Stimulated activated CD4-positive, alpha-beta T cell treated with anti-CD3 and anti-CD28 coated beads, TNF-alpha, amount 100 ng/mL, for 4 hours (primary cell): ENCODE measurements at regions not wholly inside any gene's neighbourhood (a gene's known extent, or its start where the extent isn't known, plus 50 kb on each side); places are given as distances from the start of the nearest gene placed in this dataset.
"Not testable (repeated sequence)": the region's sequence is repeated elsewhere in the genome, so short reads cannot be mapped to it uniquely, and the experiment has no call there.

Experiments
- DNase-seq, 3 experiments: peaks; one replicate each; pipeline ENCODE4 v3.0.0-alpha.2; 2020; ENCODE audit warnings: low read depth in 3 of 3

DNA sequence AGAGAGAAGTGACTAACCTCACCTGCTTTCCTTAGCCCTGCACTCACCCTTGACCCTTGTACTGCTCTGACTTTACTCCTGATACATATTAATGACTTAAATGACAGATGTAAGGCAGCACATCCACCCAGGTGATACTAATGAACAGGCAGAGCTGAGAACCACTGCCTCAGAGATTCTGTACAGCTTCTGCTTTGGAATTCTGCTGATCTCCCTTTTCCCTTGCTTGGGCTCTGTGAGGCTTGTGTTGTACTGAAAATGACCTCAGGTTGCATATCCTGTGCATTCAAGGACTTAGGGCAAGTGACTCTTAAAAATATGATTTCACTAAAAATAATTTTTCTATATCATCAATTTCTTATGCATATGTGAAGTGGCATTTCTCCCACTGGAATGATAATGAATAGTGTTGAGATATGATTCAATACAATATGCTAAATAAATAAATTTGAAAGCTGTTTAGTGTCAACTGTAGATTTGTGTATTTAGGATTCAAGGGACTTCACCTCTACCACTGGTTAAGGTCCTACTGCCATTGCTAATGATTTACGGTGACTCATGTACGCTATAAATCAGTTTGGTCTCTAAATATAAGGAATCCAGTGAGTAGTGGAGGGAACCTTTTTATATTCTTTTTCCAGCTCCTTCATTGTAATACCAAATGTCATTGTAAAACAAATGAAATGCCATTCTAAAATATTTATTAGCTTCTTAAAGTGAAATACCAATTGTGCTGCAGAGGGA is 328.3 kb downstream of the SOCS6 start:
- DNase-seq: no peak

DNA sequence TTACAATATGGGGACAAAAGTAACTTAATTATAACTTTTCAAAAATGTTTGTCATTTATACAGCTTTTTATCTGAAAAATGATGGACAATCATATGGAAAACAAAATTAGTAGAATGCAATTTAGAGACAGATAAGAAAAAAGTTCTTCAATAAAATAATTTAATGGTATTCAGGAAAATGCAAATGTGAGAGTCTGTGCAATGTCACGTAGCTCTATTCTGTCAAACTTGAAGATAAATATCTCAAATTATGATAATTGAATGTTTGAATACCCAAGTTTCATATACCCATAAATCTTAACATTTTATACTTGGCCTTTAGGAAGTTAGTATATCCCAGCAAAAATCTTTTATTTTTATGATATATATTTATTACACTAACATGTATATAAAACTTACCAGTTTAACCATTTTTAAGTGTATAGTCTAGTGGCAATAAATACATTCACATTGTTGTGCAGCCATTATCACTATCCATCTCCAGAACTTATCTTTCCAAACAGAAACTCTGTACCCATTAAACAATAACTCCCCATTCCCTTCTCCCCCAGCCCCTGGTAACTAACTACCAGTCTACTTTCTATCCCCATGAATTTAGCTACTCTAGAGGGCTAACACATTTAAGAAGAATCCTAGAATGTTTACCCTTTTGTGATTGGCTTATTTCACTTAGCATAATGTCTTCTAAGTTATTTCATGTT is 311.5 kb downstream of the SOCS6 start:
- DNase-seq: no peak

DNA sequence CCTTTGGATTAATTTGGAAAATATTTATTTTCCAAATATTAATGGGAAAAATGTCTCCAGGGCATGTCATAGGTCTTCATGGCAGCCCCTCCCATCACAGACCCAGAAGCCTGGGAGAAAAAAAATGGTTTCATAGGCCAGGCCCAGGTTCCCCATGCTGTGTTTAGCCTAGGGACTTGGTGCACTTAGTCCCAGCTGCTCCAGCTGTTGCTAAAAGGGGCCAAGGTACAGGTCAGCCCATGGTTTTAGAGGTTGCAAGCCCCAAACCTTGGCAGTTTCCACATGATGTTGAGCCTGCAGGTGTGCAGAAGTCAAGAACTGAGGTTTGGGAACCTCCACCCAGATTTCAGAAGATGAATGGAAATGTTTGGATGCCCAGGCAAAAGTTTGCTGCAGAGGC is 309.6 kb downstream of the SOCS6 start:
- no peak for DNase-seq

DNA sequence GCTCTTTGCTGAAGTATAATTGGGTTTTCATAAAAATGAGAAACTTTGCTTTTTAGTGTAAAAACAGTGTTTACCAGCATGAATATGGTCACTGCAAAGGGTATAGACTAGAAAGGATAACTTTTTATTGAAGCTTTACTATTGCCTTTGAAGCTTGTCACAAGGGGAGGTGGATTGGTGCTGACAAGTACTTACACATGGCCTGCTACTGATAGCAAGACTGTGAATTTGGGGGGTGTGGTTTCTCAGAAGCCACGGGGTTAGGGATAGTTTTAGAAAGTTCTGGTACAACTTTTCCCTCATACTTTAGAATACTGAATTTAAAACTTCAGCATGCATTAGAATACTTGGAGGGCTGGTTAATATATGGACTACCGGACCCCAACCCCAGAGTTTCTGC is 294.1 kb downstream of the SOCS6 start:
- DNase-seq: no peak

DNA sequence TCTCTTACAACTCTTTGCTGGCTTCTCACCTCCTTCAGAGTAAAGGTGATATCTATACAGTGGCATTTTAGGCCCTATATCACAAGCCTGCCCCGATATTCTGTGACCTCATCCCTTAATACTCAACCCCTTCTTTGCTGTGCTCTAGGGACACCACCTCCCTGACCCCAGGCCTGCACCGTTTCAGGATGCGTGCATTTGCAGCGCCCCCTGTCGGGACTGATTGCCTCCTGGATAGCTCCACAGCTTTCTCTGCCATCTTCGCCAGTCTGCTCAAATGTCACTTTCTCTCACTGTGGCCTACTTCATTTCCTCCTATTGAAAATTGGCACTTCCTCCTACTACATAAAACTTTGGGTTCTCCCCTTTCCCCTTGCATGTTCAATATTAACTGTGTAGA is 289.6 kb downstream of the SOCS6 start:
- DNase-seq: no peak

DNA sequence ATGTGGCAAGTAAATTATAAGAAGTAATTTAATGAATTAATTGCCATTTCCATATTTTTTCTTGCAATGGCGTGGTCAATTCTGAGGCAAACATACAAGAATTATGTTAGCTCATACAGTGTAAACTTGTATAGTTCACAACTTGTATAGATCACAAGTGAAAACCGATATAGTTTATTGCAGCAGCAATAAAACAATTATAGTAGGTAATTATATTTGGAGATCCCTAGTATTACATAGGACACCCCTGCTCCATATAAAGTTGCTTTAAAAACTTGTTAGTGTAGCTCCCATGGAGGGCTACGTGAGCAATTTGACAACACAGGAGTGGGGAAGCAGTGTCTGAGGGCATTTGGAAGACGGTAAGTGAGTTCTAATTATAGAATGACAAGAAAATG is 288.2 kb downstream of the SOCS6 start:
- no peak for DNase-seq

DNA sequence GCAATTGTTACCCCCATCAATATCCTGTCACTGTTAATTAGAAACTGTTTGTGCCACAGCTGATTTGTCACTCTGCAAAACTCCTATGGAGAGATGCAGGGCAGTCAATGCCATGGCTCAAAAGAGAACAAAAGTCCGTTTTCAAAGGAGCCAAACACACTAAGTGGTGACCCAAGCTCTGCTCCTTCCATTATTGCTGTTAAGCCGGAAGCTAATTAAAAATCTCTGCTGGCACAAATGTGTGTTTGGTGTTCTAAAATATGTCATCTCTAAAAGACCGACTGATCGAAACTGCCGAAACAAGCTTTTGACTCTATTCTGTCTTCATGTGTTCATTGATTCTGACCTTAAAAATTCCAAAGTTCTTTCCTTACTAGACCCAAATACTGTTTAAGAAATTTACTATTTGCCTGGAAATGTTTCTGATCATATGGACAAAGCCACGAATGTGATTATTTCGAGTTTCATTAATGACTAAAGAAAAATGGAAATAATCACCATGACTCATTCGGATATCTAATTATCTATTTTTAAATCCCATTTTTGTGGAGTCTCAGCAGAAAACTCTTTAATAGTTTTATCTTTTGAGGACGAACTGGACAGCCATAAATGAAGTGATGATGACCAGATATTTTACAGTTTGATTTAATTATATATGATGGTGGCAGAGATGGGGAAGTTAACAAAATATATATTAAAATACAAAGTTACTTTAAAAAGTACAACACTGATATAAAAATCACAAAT is 287.6 kb downstream of the SOCS6 start:
- DNase-seq: no peak

DNA sequence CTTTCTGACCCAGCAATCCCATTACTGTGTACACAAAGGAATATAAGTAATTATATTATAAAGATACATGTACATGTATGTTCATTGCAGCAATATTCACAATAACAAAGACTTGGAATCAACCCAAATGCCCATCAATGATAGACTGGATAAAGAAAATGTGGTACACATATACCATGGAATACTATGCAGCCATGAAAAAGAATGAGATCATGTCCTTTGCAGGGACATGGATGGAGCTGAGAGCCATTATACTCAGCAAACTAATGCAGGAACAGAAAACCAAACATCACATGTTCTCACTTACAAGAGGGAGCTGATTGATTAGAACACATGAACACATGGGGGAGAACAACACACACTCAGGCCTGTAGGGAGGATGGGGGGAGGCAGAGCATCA is 286.1 kb downstream of the SOCS6 start:
- DNase-seq: not testable (repeated sequence)

DNA sequence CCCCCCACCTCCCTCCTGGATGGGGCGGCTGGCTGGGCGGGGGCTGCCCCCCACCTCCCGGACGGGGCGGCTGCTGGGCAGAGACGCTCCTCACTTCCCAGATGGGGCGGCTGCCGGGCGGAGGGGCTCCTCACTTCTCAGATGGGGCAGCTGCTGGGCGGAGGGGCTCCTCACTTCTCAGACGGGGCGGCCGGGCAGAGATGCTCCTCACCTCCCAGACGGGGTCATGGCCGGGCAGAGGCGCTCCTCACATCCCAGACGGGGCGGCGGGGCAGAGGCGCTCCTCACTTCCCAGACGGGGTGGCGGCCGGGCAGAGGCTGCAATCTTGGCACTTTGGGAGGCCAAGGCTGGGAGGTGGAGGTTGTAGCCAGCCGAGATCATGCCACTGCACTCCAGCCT is 280.8 kb downstream of the SOCS6 start:
- DNase-seq: not testable (repeated sequence)

DNA sequence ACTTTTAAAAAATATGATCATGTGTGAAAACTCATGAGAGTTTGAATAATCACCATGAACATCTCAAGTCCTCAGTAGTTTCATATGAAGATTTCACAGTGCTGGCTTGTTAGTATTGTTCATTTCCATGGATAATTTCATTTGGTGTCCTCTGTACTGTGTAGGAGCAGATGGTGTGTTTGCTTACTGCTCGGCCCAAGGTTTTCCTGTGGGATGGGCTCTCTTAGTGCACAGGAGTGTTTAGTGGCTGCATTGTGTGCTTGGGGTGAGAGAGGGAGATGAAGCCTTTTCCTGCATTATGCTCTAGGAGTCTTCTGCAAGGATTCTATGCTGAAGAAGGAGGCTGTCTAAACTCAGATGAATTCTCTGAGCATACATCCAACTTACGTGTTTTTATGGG is 270.6 kb downstream of the SOCS6 start:
- DNase-seq: no peak

DNA sequence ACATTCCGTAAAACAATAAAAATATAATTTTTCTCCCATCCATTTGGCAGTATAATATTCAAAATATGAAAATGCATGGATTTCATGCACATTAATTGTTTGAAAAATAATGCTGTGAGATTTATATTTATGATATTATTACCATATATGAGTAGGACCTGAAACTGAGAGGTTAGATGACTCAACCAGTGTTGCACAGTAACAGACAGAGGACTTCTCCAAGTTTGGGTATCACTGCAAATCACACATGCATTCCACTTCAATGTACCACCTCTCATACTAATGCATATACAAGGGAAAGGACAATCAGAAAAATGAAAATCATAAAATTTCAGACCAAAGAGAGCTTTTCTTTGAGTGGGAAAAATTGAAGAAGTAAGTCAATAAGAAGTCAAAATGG is 269.5 kb downstream of the SOCS6 start:
- DNase-seq: no peak

DNA sequence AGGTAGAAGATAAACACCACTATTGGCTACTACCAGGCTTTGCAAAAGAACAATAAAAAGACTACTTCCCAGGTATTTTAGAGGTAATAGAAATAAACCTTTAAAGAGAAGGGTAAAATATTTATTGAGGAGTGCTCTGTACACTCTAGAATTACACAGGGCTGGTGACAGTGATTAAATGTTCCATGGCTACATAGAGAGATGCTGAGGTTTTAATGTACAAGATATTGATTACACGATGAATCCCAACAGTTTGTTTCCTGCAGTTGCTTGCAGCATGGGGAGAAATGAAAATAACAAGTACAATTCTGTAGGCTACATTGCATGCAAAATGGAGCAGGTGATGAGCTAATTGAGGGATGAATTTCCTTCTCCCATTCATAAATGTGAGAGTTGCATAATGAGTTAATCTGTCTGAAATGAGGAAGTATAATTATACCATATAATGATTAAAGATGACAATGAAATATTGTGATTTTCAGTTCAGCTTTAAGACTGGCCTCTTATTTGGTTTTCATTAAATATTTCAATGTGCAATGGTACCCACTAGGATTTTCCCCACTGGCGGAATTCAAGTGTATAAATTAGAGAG is 266.1 kb downstream of the SOCS6 start:
- DNase-seq: no peak

DNA sequence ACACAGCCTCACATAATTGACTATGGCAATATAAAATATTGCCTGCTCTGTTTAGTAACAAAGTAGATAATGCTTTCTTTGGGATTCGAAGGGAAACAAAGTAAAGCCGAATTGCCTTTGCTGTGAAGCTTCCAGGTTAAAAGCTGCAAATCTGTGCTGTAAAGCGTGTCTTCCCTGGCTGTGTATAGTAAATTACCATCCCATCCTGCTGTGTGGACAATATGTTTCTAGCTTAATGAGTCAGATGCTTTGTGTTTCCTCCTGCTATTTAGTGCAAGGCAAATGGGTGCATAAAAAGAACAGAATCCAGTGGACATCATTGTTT is 265.1 kb downstream of the SOCS6 start:
- no peak for DNase-seq

DNA sequence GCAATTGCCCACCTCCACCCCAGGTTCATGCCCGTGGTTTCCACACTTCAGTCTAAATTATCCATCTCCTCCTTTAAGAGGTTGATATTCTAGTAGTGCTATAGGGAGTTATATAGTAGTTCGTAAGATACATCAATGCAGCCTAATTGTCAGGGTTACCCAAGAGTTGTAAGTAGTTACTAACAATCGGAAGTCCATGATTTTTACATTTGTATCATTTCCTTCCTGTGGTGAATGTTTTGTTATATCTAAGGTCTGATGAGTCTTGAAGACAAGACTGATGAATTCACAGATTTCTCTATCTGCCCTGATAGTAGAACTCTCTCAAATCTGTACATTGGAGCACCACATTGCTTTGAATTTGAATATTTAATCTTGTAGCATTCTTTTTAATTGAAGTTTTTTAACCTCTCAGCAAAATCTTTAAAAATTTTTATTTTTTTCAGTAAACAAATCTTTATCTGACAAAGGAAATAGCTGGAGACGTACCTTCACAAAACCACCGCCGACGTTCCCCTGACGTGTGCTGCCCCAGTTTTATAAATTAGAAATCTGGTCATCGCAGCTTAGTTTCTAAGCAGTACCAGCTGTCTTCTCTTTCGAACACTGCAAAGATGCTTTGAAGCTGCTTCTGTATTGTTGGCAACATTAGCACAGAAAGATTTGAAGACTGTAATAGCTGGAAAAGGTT is 264.5 kb downstream of the SOCS6 start:
- DNase-seq: no peak

DNA sequence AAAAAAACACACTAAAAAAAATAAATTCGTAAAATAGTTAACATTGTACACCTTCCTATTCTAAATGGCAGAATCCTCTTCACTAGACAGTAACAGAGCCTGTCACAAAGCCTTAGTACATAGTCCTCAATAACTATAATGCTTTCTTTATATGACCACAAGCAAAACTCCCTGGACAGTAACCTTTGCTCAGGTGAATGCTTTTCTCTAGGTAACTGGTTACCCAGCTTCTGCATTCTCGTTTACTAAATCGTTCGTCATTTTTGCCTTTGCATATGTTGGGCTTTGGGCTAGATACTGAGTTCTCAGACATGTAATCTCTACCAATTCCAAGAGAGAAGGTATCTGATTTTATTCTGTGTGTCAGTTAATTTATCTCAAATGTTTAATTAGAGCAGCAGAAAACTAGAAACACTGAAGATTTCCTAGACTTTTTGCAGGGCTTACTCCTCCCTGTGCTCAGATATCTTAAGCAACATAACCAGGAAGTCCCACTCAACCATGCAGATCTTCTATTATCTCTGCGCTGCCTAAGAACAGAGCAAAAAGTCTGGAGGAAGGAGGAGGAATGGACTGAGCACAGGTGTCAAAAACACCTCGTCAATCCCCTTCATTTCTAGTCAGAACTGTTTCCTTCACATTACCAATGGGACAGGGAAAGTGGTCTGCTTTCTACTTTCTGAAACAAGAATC is 247.7 kb downstream of the SOCS6 start:
- DNase-seq: no peak

DNA sequence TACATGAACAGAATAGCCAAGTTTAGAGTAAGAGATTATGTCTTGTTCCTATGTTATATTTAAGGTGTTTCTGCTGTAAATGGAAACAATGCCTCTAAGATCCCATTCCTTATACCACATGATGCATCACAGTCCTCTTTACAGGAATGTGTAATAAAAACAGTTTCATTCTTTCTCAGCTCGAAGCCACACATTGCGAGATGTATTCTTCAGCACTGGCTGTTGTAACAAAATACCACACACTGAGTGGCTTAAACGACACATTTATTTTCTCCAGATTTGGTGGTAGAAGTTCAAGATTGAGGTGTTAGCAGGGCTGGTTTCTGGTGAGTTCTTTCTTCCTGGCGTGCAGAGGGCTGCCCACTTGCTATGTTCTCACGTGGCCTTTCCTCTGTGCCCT is 246.2 kb downstream of the SOCS6 start:
- DNase-seq: no peak

DNA sequence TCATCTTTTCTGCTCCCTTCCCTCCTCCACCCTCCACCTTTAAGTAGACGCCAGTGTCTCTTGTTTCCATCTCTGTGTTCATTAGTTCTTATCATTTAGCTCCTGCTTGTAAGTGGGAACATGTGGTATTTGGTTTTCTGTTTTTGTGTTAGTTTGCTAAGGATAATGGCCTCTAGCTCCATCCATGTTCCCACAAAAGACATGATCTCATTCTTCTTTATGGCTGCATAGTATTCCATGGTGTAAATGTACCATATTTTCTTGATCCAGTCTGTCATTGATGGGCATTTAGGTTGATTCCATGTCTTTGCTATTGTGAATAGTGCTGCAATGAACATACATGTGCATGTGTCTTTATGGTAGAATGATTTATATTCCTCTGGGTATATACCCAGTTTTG is 236.5 kb downstream of the SOCS6 start:
- not testable (repeated sequence) for DNase-seq

DNA sequence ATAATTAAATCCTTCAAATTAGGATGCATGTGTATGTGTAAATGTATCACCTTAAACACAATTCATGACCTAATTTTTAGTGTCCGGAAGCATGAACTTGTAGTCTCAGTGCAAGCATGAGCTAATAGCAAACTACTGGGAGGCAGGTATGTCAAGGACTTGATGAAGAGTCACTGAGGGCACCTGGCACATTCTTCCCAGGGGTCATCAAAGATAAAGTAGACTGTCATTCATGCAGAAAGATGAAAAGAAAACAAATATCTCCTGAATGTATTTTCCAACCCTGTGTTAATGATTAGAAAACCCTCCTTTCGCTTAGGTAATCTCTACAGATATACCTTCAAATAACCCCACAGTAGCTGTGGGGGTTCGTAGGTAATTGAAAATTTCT is 234.9 kb downstream of the SOCS6 start:
- no peak for DNase-seq

DNA sequence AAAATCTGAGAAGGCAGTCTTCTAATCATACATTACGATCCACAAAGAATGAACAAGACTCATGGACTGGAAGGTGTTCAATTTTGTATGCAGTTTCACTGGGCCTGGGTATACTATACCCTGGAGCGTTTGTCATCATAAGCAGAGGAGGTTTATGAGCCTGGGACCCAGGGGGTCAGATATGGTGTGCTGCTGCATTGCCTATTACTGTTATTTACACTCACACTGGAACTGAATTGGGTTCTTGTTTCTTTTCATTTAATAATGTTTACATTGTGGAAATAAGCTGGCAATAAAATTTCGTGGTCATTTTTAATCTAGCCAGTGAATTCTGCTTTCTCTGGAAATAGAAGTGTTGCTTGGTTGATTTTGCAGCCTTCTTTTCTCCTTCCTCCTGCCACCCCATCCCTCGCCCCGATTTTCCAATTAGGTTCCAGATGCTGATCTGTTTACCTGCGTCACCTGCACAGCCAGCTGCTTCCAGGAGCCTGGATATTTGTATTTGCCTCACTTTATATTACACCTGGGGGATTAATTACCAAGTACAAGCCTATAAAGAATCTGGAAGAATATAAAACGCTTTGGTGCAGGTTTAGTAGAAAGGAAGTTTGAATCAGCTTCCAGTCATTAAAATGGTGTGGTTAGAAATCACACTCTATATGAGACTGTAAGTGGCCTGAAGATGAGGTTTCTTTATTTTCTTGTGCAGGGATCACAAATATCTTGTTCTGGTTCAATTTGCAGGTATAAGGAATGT is 234.4 kb downstream of the SOCS6 start:
- no peak for DNase-seq

DNA sequence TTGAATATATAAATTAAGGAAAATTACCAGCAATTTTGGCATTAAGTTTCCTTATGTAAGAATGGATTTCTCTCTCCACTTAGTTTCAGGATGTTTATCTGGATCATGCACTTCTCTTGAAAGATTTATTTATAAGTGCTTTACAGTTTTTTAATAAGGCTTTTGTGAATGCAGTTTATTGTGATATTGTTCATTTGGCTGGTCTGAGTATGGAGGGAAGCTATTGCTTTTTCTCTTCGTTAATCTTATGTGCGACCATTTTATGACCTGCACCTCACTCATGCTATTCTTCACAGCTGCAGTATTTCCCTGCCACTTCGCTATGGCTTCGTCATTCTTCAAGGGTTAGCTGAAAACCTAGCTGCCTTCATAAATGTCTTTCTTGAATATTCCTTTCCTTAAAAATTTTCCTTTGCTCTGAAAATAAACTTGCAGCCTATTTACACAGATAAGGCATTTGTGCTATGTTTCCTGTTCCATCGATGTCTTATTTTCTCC is 233.4 kb downstream of the SOCS6 start:
- DNase-seq: no peak

DNA sequence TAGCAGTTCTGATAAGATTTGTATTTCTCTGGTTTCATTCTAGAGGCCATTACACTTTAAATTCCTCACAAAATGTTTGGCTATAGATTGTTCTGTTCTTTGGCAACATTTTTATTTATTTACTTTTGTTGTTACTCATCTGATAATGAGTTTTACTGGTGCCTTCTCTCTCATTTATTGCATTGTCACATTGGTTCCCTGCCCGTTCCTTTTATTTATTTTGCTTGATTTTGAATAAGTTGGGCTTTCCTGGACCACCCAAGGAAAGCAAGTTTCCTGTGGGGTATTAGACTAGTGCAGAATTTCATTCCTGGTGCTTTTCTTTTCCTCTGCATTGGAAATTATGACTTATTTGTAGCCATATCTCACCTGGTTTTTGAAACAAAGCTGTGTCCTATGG is 232.0 kb downstream of the SOCS6 start:
- no peak for DNase-seq
